Breast epithelium (tissue), 3 donors: ENCODE measurements at regions not wholly inside any gene's neighbourhood (a gene's known extent, or its start where the extent isn't known, plus 50 kb on each side); places are given as distances from the start of the nearest gene placed in this dataset.

Experiments used
- CTCF ChIP-seq, 3 donors: fragments of 450-650 bp; IDR thresholded peaks; one replicate each; pipeline ENCODE4 v1.5.1; 2016 to 2017; ENCODE audit warnings: antibody characterized with exemption in 3 of 3, mild to moderate bottlenecking in 3 of 3, moderate library complexity in 3 of 3
- POLR2A ChIP-seq: fragments of 450-650 bp; IDR thresholded peaks from one replicate; pipeline ENCODE4 v1.6.1; 2016; ENCODE audit warnings: antibody characterized with exemption, mild to moderate bottlenecking, moderate library complexity
- POLR2AphosphoS5 ChIP-seq, 3 donors: sonication (generic); formaldehyde crosslinking; IDR thresholded peaks; one replicate each; pipeline ENCODE4 v1.6.1; 2017; ENCODE audit warnings: antibody characterized with exemption in 3 of 3

GRCh38 chr14:58805057-58805456, 167.3 kb downstream of the DACT1 start:
- TF ChIP-seq CTCF (IDR thresholded peaks at IDR 0.05) (no peak), POLR2AphosphoS5 (IDR thresholded peaks at IDR 0.05) (no peak), POLR2A (no peak)
